HCT116 (cell line): ENCODE measurements at regions not wholly inside any gene's neighbourhood (a gene's known extent, or its start where the extent isn't known, plus 50 kb on each side); places are given as distances from the start of the nearest gene placed in this dataset.

Source experiments
- CEBPB ChIP-seq: IDR thresholded peaks from 2 replicates; pipeline ENCODE4 v1.6.1; 2012; ENCODE audit warnings: low read depth
- EGR1 ChIP-seq: IDR thresholded peaks from 2 replicates; pipeline ENCODE4 v1.6.1; 2012; ENCODE audit warnings: low read depth
- ELF1 ChIP-seq: IDR thresholded peaks from 2 replicates; pipeline ENCODE4 v1.6.1; 2012; ENCODE audit warnings: low read depth, borderline replicate concordance
- EZH2 ChIP-seq: fragments of 200-600 bp; sonication (generic); IDR thresholded peaks from 2 replicates; pipeline ENCODE4 v1.6.1; 2017; ENCODE audit warnings: antibody characterized with exemption, mixed run types
- EZH2phosphoT487 ChIP-seq: fragments of 200-600 bp; IDR thresholded peaks from 2 replicates; pipeline ENCODE4 v1.6.1; 2018; ENCODE audit warnings: antibody characterized with exemption, borderline replicate concordance
- FOSL1 ChIP-seq: IDR thresholded peaks from 2 replicates; pipeline ENCODE4 v1.6.1; 2012; ENCODE audit warnings: low read depth
- JUND ChIP-seq: IDR thresholded peaks from 2 replicates; pipeline ENCODE4 v1.6.1; 2012
- POLR2AphosphoS5 ChIP-seq: IDR thresholded peaks from 2 replicates; pipeline ENCODE4 v1.6.1; 2011; ENCODE audit warnings: mild to moderate bottlenecking, low read depth, low read length, moderate library complexity
- RAD21 ChIP-seq: IDR thresholded peaks from 2 replicates; pipeline ENCODE4 v1.6.1; 2012; ENCODE audit warnings: low read depth, mild to moderate bottlenecking
- SIN3A ChIP-seq: IDR thresholded peaks from 2 replicates; pipeline ENCODE4 v1.6.1; 2012; ENCODE audit warnings: low read depth
- SP1 ChIP-seq: IDR thresholded peaks from 2 replicates; pipeline ENCODE4 v1.6.1; 2012; ENCODE audit warnings: low read depth
- SRF ChIP-seq: IDR thresholded peaks from 2 replicates; pipeline ENCODE4 v1.6.1; 2012; ENCODE audit warnings: low read depth
- TCF7L2 ChIP-seq: IDR thresholded peaks from 2 replicates; pipeline ENCODE4 v1.7.0; 2011; ENCODE audit warnings: borderline replicate concordance, inconsistent platforms; ENCODE audit not compliant: insufficient read depth, insufficient read length; ENCODE audit errors: extremely low read depth
- YY1 ChIP-seq: IDR thresholded peaks from 2 replicates; pipeline ENCODE4 v1.6.1; 2011; ENCODE audit warnings: low read length, low read depth, moderate library complexity, mild to moderate bottlenecking; ENCODE audit not compliant: insufficient replicate concordance; ENCODE audit errors: extremely low read depth
- ZNF274 ChIP-seq: fragments of 200-500 bp; sonication (Bioruptor generic); IDR thresholded peaks from 2 replicates; pipeline ENCODE4 v1.6.1; 2014; ENCODE audit warnings: mild to moderate bottlenecking, low read depth, low read length, inconsistent platforms
- TF ChIP-seq, protein P1 (sequence below): IDR thresholded peaks from 2 replicates; pipeline ENCODE4 v1.6.1; 2011; ENCODE audit warnings: mild to moderate bottlenecking, low read length, moderate library complexity; ENCODE audit not compliant: insufficient replicate concordance; ENCODE audit errors: extremely low read depth
- TF ChIP-seq, protein P2 (sequence below): IDR thresholded peaks from 2 replicates; pipeline ENCODE4 v1.6.1; 2012

DNA sequence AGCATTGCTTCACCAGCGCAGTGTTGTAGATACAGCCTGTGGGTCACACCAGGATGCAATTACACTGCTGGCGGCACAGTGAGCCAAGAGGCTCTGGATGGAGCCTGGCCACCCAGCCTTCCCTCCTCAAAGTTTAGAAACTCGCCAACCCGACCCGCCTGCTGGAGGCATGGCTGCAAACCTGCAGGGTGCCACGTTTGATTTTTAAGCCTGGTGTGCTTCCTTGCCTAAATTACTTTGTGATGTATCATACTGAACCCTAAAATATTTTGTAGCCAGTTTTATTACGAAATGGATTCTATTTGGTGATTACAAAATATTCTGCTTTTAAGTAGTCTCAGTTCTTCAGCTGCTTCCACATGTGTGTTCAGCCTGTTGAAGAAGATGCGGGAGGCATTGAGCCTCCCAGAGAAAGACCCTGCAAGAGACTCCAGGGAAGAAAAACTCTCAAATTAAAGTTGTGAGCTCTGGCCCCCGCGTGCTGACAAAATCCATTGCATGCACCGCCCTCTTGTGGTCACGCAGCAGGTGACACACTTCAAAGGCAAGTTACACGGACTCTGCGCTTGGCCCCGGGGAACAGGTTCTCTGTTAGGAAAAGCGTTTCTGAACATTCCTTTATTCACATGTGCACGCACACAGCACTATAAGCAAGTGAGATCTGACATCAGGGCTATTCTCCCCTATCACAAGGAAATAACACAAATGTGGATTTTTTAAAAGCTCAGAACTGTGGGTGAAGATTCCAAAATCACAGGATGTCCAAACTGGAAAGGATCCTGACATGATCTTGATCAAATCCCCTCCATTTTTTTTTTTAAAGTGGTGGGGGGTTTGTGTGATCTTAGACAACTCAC, 63.0 kb upstream of the TWIST2 start (continued):
- TF ChIP-seq, protein P1, sequence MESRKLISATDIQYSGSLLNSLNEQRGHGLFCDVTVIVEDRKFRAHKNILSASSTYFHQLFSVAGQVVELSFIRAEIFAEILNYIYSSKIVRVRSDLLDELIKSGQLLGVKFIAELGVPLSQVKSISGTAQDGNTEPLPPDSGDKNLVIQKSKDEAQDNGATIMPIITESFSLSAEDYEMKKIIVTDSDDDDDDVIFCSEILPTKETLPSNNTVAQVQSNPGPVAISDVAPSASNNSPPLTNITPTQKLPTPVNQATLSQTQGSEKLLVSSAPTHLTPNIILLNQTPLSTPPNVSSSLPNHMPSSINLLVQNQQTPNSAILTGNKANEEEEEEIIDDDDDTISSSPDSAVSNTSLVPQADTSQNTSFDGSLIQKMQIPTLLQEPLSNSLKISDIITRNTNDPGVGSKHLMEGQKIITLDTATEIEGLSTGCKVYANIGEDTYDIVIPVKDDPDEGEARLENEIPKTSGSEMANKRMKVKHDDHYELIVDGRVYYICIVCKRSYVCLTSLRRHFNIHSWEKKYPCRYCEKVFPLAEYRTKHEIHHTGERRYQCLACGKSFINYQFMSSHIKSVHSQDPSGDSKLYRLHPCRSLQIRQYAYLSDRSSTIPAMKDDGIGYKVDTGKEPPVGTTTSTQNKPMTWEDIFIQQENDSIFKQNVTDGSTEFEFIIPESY: no peak
- TF ChIP-seq EZH2phosphoT487 (no peak), JUND (no peak), EGR1 (no peak), ZNF274 (no peak), RAD21 (peak; percentile 92), CEBPB (no peak), SRF (no peak), SIN3A (no peak), EZH2 (no peak), POLR2AphosphoS5 (no peak), SP1 (no peak), ELF1 (no peak), TCF7L2 (peak; percentile 34), FOSL1 (no peak), YY1 (peak; percentile 28)
- TF ChIP-seq, protein P2, sequence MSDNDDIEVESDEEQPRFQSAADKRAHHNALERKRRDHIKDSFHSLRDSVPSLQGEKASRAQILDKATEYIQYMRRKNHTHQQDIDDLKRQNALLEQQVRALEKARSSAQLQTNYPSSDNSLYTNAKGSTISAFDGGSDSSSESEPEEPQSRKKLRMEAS: 0 out of 2 replicates have a peak, but pooled peaks have one; percentile 37
